Medulla oblongata (tissue), 1 donor: ENCODE measurements at regions not wholly inside any gene's neighbourhood (a gene's known extent, or its start where the extent isn't known, plus 50 kb on each side); places are given as distances from the start of the nearest gene placed in this dataset.
"Not testable (repeated sequence)": the region's sequence is repeated elsewhere in the genome, so short reads cannot be mapped to it uniquely, and the experiment has no call there.

Experiments used
- DNase-seq: peaks from one replicate; pipeline ENCODE4 v3.0.0-alpha.2; 2015; ENCODE audit errors: extremely low spot score

- DNase-seq, result no peak
Observed at GRCh38 chr17:54494721-54495715, 405.6 kb upstream of the TOM1L1 start.

GRCh38 chr17:54505404-54505803 lies 395.2 kb upstream of the TOM1L1 start:
- DNase-seq, result no peak

GRCh38 chr17:54518706-54519105 lies 381.9 kb upstream of the TOM1L1 start:
- DNase-seq, result no peak

GRCh38 chr17:54521137-54521536 lies 379.5 kb upstream of the TOM1L1 start:
- no peak for DNase-seq

GRCh38 chr17:54524501-54524900 lies 376.2 kb upstream of the TOM1L1 start:
- no peak for DNase-seq

GRCh38 chr17:54527941-54528340 lies 372.7 kb upstream of the TOM1L1 start:
- no peak for DNase-seq

GRCh38 chr17:54530398-54530797 lies 370.3 kb upstream of the TOM1L1 start:
- DNase-seq, result no peak

GRCh38 chr17:54536306-54536705 lies 364.3 kb upstream of the TOM1L1 start:
- no peak for DNase-seq

GRCh38 chr17:54537656-54538055 lies 363.0 kb upstream of the TOM1L1 start:
- no peak for DNase-seq

- no peak for DNase-seq
Observed at GRCh38 chr17:54544249-54544648, 356.4 kb upstream of the TOM1L1 start.

GRCh38 chr17:54559883-54560282 lies 340.8 kb upstream of the TOM1L1 start:
- no peak for DNase-seq

- no peak for DNase-seq
Observed at GRCh38 chr17:54608634-54609155, 292.0 kb upstream of the TOM1L1 start.

- no peak for DNase-seq
Observed at GRCh38 chr17:54620399-54620978, 280.2 kb upstream of the TOM1L1 start.

- no peak for DNase-seq
Observed at GRCh38 chr17:54623746-54624145, 276.9 kb upstream of the TOM1L1 start.

- DNase-seq, result no peak
Observed at GRCh38 chr17:54626146-54626703, 274.4 kb upstream of the TOM1L1 start.

GRCh38 chr17:54639426-54639825 lies 261.2 kb upstream of the TOM1L1 start:
- DNase-seq, result not testable (repeated sequence)

GRCh38 chr17:54662978-54663876 lies 237.4 kb upstream of the TOM1L1 start:
- no peak for DNase-seq

GRCh38 chr17:54666559-54666958 lies 234.1 kb upstream of the TOM1L1 start:
- DNase-seq, result no peak

GRCh38 chr17:54678158-54678557 lies 222.5 kb upstream of the TOM1L1 start:
- DNase-seq, result no peak

GRCh38 chr17:54680410-54680809 lies 220.2 kb upstream of the TOM1L1 start:
- no peak for DNase-seq

- DNase-seq, result no peak
Observed at GRCh38 chr17:54694287-54694887, 206.3 kb upstream of the TOM1L1 start.
